ENCODE measurements at regions not wholly inside any gene's neighbourhood (a gene's known extent, or its start where the extent isn't known, plus 50 kb on each side); places are given as distances from the start of the nearest gene placed in this dataset.

- Histone ChIP-seq H3K4me2 (no peak overlapping the region), H4K20me1 (ENCODE audit: insufficient read depth) (no peaks in the 10 kb centered on the region), H3K27ac (no peak overlapping the region), H3K79me2 (ENCODE audit: insufficient read depth, low read depth) (no peaks in the 10 kb centered on the region), H3K4me1 (ENCODE audit: low read depth, poor library complexity, severe bottlenecking) (no peaks in the 10 kb centered on the region), H2AFZ (ENCODE audit: low read depth) (no peak overlapping the region), H3K27me3 (ENCODE audit: insufficient read depth, low read depth) (no peaks in the 10 kb centered on the region), H3K36me3 (ENCODE audit: insufficient read depth) (no peaks in the 10 kb centered on the region), H3K4me3 (IDR thresholded peaks at IDR 0.05; ENCODE audit: insufficient read depth, low read depth, low read length) (no peak overlapping the region), H3K9ac (no peak overlapping the region)
- TF ChIP-seq CTCF (conservative IDR thresholded peaks at IDR 0.05; ENCODE audit: low read depth, low read length) = no peak
Observed at GRCh38 chr5:33143405-33144123, 297.2 kb upstream of the TARS1 start.

GRCh38 chr5:33146881-33147280 lies 293.9 kb upstream of the TARS1 start:
- no peak for TF ChIP-seq CTCF (conservative IDR thresholded peaks at IDR 0.05; ENCODE audit: low read depth, low read length)
- Histone ChIP-seq H3K36me3 (ENCODE audit: insufficient read depth) (no peaks in the 10 kb centered on the region), H3K4me3 (IDR thresholded peaks at IDR 0.05; ENCODE audit: insufficient read depth, low read depth, low read length) (no peak overlapping the region), H3K27ac (no peak overlapping the region), H3K79me2 (ENCODE audit: insufficient read depth, low read depth) (no peaks in the 10 kb centered on the region), H2AFZ (ENCODE audit: low read depth) (no peak overlapping the region), H3K9ac (no peak overlapping the region), H3K4me1 (ENCODE audit: low read depth, poor library complexity, severe bottlenecking) (no peaks in the 10 kb centered on the region), H3K27me3 (ENCODE audit: insufficient read depth, low read depth) (no peaks in the 10 kb centered on the region), H3K4me2 (no peak overlapping the region), H4K20me1 (ENCODE audit: insufficient read depth) (no peaks in the 10 kb centered on the region)

DNA sequence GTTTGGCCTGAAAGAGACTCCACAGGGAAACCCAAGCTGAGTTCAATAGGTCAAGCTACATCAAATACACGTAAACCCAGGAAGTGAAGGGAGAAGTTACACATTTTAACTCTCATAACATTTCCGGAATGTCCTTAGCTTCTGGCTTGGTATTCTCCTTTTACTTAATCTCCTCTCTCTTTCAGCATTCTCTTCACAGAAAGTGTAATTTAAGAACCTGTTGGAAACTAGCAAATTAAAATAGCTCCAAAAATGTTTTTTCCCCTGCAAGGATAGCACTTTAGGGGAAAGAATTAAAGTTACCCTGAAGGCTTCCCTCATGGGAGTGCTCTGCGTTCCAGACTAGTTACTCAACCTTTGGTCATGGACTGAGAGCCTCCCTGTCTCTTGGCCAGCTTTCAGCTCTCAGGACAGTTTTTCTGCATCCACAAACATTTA lies 292.7 kb upstream of the TARS1 start:
- H3K27ac ChIP-seq = no peak overlapping the region
- no peaks in the 10 kb centered on the region for H4K20me1 ChIP-seq (ENCODE audit: insufficient read depth)
- no peaks in the 10 kb centered on the region for H3K4me1 ChIP-seq (ENCODE audit: low read depth, poor library complexity, severe bottlenecking)
- no peaks in the 10 kb centered on the region for H3K79me2 ChIP-seq (ENCODE audit: insufficient read depth, low read depth)
- no peak overlapping the region for H3K4me3 ChIP-seq (IDR thresholded peaks at IDR 0.05; ENCODE audit: insufficient read depth, low read depth, low read length)
- H3K4me2 ChIP-seq = no peak overlapping the region
- TF ChIP-seq CTCF (conservative IDR thresholded peaks at IDR 0.05; ENCODE audit: low read depth, low read length) = no peak
- H3K9ac ChIP-seq = no peak overlapping the region
- H2AFZ ChIP-seq (ENCODE audit: low read depth) = no peak overlapping the region
- H3K36me3 ChIP-seq (ENCODE audit: insufficient read depth) = no peaks in the 10 kb centered on the region
- no peaks in the 10 kb centered on the region for H3K27me3 ChIP-seq (ENCODE audit: insufficient read depth, low read depth)

- TF ChIP-seq CTCF (conservative IDR thresholded peaks at IDR 0.05; ENCODE audit: low read depth, low read length) = no peak
- Histone ChIP-seq H3K9ac (no peak overlapping the region), H3K36me3 (ENCODE audit: insufficient read depth) (no peaks in the 10 kb centered on the region), H3K4me3 (IDR thresholded peaks at IDR 0.05; ENCODE audit: insufficient read depth, low read depth, low read length) (no peak overlapping the region), H3K27me3 (ENCODE audit: insufficient read depth, low read depth) (no peaks in the 10 kb centered on the region), H3K4me1 (ENCODE audit: low read depth, poor library complexity, severe bottlenecking) (no peaks in the 10 kb centered on the region), H3K27ac (no peak overlapping the region), H3K79me2 (ENCODE audit: insufficient read depth, low read depth) (no peaks in the 10 kb centered on the region), H3K4me2 (no peak overlapping the region), H2AFZ (ENCODE audit: low read depth) (no peak overlapping the region), H4K20me1 (ENCODE audit: insufficient read depth) (no peaks in the 10 kb centered on the region)
Observed at GRCh38 chr5:33153372-33153771, 287.4 kb upstream of the TARS1 start.

All from KMS-11 (cell line).